Loucy (cell line): ENCODE measurements at regions not wholly inside any gene's neighbourhood (a gene's known extent, or its start where the extent isn't known, plus 50 kb on each side); places are given as distances from the start of the nearest gene placed in this dataset.

Experiments used
- CTCF ChIP-seq: fragments of 200-600 bp; sonication (generic); conservative IDR thresholded peaks from 2 replicates; pipeline ENCODE4 v1.5.1; 2014; ENCODE audit warnings: mild to moderate bottlenecking, antibody characterized with exemption, low read length
- EZH2phosphoT487 ChIP-seq: fragments of 200-600 bp; IDR thresholded peaks from 2 replicates; pipeline ENCODE4 v1.6.1; 2018; ENCODE audit warnings: antibody characterized with exemption, mild to moderate bottlenecking, moderate library complexity, borderline replicate concordance

- TF ChIP-seq CTCF (no peak), EZH2phosphoT487 (no peak)
These were observed 102.0 kb downstream of the TMEM18 start for GRCh38 chr2:575030-575726.
